Panc1 (cell line): ENCODE measurements at regions not wholly inside any gene's neighbourhood (a gene's known extent, or its start where the extent isn't known, plus 50 kb on each side); places are given as distances from the start of the nearest gene placed in this dataset.

Experiments used
- ATAC-seq: fragments of 200-7000 bp; cut with Tn5 transposase; 2 replicates; pipeline ENCODE4 v1.9.1; 2020; ENCODE audit warnings: mild to moderate bottlenecking, moderate library complexity
- BruUV-seq: library from RNA; stranded (reverse); fragments of 400-500 nt; replicated peaks from 2 replicates; lab custom pipeline; 2021; lab: Mats Ljungman, UMichigan
- CTCF ChIA-PET: fragments of 300-600 bp; sonication (Branson Sonifier 250); formaldehyde crosslinking; loops from one replicate; lab custom pipeline; 2022; ENCODE audit warnings: antibody characterized with exemption; lab: Charles Lee
- POLR2A ChIA-PET: fragments of 300-600 bp; sonication (Branson Sonifier 250); formaldehyde crosslinking; loops from one replicate; lab custom pipeline; 2022; ENCODE audit warnings: antibody characterized with exemption; lab: Charles Lee
- DNase-seq: peaks from one replicate; pipeline ENCODE4 v3.0.0-alpha.2; 2010; ENCODE audit warnings: low read depth, low spot score
- H3K27ac ChIP-seq: 2 replicates; pipeline ENCODE4 v1.5.1; 2011; ENCODE audit warnings: mild to moderate bottlenecking, low read length, inconsistent platforms
- H3K27me3 ChIP-seq: fragments of 200-500 bp; sonication (Bioruptor generic); 2 replicates; pipeline ENCODE4 v1.6.0; 2014; ENCODE audit warnings: low read length, inconsistent platforms; ENCODE audit not compliant: control insufficient read depth, insufficient read depth
- H3K36me3 ChIP-seq: fragments of 200-500 bp; sonication (Bioruptor generic); 2 replicates; pipeline ENCODE4 v1.5.1; 2014; ENCODE audit warnings: inconsistent platforms, mild to moderate bottlenecking, low read length, moderate library complexity; ENCODE audit not compliant: control insufficient read depth, insufficient read depth
- H3K4me1 ChIP-seq: 2 replicates; pipeline ENCODE4 v1.5.1; 2011; ENCODE audit warnings: inconsistent platforms, mild to moderate bottlenecking, low read length, moderate library complexity; ENCODE audit not compliant: control insufficient read depth, insufficient read depth
- H3K4me3 ChIP-seq, 2 experiments: 2 replicates each; pipeline ENCODE4 v1.5.1; 2011 to 2012; ENCODE audit warnings: low read depth in 2 of 2, low read length in 2 of 2, mild to moderate bottlenecking in 2 of 2, inconsistent platforms in 1 of 2, moderate library complexity in 1 of 2
- H3K9me3 ChIP-seq: fragments of 200-500 bp; sonication (Bioruptor generic); 2 replicates; pipeline ENCODE4 v1.5.1; 2014; ENCODE audit warnings: low read depth, mild to moderate bottlenecking, inconsistent platforms, low read length, moderate library complexity; ENCODE audit not compliant: control insufficient read depth, insufficient read depth
- POLR2AphosphoS5 ChIP-seq: IDR thresholded peaks from 2 replicates; pipeline ENCODE4 v1.6.1; 2012; ENCODE audit warnings: mild to moderate bottlenecking, low read depth, low read length, moderate library complexity
- REST ChIP-seq, 2 experiments: IDR thresholded peaks; 2 replicates each; pipeline ENCODE4 v1.6.1; 2011 to 2012; ENCODE audit warnings: low read depth in 2 of 2, control low read depth in 1 of 2, low read length in 1 of 2, mild to moderate bottlenecking in 1 of 2, moderate library complexity in 1 of 2; ENCODE audit not compliant: insufficient read depth in 1 of 2
- SIN3A ChIP-seq: IDR thresholded peaks from 2 replicates; pipeline ENCODE4 v1.6.1; 2012; ENCODE audit warnings: low read depth, mild to moderate bottlenecking, low read length, moderate library complexity, borderline replicate concordance; ENCODE audit not compliant: insufficient read depth
- TCF7L2 ChIP-seq: IDR thresholded peaks from 2 replicates; pipeline ENCODE4 v1.6.1; 2011; ENCODE audit warnings: mild to moderate bottlenecking, low read depth, low read length, inconsistent platforms
- in situ Hi-C: cut with HindIII; loops from 2 replicates; pipeline ENCODE4 v1.10.0; 2016; ENCODE audit warnings: low sequenced_read_pairs, low pct_unique_long_range_greater_than_20kb
- intact Hi-C: fragments of 100-400 bp; cut with micrococcal nuclease; formaldehyde crosslinking; loops from one replicate; pipeline ENCODE4 v1.10.0; 2022; ENCODE audit not compliant: unreplicated experiment
- TF ChIP-seq, protein P1 (sequence below): fragments of 450-650 bp; IDR thresholded peaks from 2 replicates; pipeline ENCODE4 v1.5.1; 2017; ENCODE audit warnings: mild to moderate bottlenecking

DNA sequence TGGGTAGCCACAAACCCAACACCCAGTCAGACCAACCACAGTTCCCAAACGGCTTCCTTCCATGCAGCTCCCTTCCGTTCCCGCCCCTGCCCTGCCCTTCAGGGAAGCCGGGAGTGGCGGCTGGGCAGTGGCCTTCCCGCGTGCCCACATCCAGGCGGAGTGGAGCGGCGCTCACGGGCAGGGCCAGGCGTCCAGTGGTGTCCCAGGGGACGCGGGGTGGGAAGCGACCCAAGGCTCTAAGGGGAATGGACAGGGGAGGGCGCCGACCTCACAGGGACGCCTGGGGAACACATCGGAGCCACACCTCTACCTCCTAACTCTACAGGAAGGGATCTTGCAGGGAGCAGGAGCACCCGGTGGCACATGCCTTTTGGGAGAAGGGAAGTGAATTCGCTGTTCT is 225.9 kb upstream of the MGAT5 start:
- ChIA-PET POLR2A (no interaction called here), CTCF (no interaction called here)
- intact Hi-C loops (no loop called here), in situ Hi-C loops (no loop called here)
- ATAC-seq (peak; percentile 71), DNase-seq (no peak)
- no TSS peak for BruUV-seq
- no peaks in the 10 kb centered on the region for H3K4me1 ChIP-seq
- H3K4me3 ChIP-seq, result no peak overlapping the region; a peak in 1 of 4 replicates
- no peaks in the 10 kb centered on the region for H3K36me3 ChIP-seq
- no peak overlapping the region for H3K27ac ChIP-seq
- TF ChIP-seq REST (IDR thresholded peaks at IDR 0.05; ENCODE audit: insufficient read depth in 1 of 2, low read depth in 2 of 2, low read length in 1 of 2) (no peak), TCF7L2 (no peak), SIN3A (no peak), POLR2AphosphoS5 (no peak)
- TF ChIP-seq, protein P1, sequence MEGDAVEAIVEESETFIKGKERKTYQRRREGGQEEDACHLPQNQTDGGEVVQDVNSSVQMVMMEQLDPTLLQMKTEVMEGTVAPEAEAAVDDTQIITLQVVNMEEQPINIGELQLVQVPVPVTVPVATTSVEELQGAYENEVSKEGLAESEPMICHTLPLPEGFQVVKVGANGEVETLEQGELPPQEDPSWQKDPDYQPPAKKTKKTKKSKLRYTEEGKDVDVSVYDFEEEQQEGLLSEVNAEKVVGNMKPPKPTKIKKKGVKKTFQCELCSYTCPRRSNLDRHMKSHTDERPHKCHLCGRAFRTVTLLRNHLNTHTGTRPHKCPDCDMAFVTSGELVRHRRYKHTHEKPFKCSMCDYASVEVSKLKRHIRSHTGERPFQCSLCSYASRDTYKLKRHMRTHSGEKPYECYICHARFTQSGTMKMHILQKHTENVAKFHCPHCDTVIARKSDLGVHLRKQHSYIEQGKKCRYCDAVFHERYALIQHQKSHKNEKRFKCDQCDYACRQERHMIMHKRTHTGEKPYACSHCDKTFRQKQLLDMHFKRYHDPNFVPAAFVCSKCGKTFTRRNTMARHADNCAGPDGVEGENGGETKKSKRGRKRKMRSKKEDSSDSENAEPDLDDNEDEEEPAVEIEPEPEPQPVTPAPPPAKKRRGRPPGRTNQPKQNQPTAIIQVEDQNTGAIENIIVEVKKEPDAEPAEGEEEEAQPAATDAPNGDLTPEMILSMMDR, result no peak
- H3K9me3 ChIP-seq, result no peaks in the 10 kb centered on the region
- H3K27me3 ChIP-seq, result no peaks in the 10 kb centered on the region; the same call in 1 of the 2 replicates

GRCh38 chr2:134029418-134029817 is 224.5 kb upstream of the MGAT5 start:
- Histone ChIP-seq H3K27ac (no peak overlapping the region), H3K4me3 (no peak overlapping the region), H3K9me3 (no peaks in the 10 kb centered on the region), H3K27me3 (no peaks in the 10 kb centered on the region; the same call in 1 of the 2 replicates), H3K4me1 (no peaks in the 10 kb centered on the region), H3K36me3 (no peaks in the 10 kb centered on the region)
- DNase-seq, result no peak
- CTCF ChIA-PET, result no interaction called here
- intact Hi-C loops (no loop called here), in situ Hi-C loops (no loop called here)
- no TSS peak for BruUV-seq
- no peak for ATAC-seq
- TF ChIP-seq SIN3A, result no peak
- TF ChIP-seq, protein P1, result no peak
- TF ChIP-seq POLR2AphosphoS5, result no peak
- TF ChIP-seq REST (IDR thresholded peaks at IDR 0.05; ENCODE audit: insufficient read depth in 1 of 2, low read depth in 2 of 2, low read length in 1 of 2), result no peak
- TF ChIP-seq TCF7L2, result no peak
- POLR2A ChIA-PET, result no interaction called here
